ENCODE measurements at regions not wholly inside any gene's neighbourhood (a gene's known extent, or its start where the extent isn't known, plus 50 kb on each side); places are given as distances from the start of the nearest gene placed in this dataset.

DNA sequence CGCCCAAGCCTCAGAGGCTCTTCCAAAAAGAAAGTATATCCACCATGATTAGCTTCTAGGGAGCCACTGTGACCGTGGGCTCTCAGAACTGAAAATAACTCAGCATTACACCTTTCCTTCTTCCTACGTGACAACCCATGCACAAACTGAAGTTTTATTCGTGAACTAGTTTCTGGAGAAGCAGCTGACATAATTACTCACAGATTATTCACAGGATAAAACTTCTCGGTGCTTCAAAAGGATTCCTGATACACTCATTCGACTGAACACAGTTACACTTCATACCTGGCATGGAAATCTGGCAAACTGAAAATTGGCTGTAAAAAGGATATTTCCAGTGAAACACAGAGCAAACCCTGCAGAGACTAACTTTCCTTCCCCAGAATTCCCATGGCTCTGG, 139.2 kb upstream of the PTER start:
- 65 to 70% (median 67%) methylated on average over 6 of the region's 6 CpGs for WGBS, 3 donors
- intact Hi-C loops (cut with DNase I): no loop called here
- no peaks in the 10 kb centered on the region for H3K36me3 ChIP-seq

DNA sequence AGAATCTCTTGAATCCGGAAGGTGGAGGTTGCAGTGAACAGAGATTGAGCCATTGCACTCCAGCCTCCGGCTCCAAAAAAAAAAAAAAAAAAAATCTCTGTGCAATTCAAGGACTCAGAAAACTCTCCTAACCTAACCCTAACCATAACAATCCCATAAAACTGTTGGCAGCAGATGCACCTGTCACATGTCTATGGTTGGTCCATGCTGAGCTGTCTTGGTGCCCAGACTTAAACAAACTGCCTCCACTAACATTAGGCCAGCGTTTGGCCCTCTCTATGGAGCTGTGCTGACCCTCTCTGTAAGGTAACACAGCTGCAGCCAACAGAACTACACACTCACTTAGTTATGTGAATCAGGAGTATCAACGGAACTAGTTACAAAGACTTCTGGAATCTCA, 132.5 kb upstream of the PTER start:
- intact Hi-C loops (cut with DNase I): no loop called here
- no peak overlapping the region for H3K27ac ChIP-seq
- DNase-seq: no peak

More for the DNA sequence above, 139.2 kb upstream of the PTER start:
- TF ChIP-seq, protein P1, sequence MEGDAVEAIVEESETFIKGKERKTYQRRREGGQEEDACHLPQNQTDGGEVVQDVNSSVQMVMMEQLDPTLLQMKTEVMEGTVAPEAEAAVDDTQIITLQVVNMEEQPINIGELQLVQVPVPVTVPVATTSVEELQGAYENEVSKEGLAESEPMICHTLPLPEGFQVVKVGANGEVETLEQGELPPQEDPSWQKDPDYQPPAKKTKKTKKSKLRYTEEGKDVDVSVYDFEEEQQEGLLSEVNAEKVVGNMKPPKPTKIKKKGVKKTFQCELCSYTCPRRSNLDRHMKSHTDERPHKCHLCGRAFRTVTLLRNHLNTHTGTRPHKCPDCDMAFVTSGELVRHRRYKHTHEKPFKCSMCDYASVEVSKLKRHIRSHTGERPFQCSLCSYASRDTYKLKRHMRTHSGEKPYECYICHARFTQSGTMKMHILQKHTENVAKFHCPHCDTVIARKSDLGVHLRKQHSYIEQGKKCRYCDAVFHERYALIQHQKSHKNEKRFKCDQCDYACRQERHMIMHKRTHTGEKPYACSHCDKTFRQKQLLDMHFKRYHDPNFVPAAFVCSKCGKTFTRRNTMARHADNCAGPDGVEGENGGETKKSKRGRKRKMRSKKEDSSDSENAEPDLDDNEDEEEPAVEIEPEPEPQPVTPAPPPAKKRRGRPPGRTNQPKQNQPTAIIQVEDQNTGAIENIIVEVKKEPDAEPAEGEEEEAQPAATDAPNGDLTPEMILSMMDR (IDR thresholded peaks at IDR 0.05): no peak
- no peak for TF ChIP-seq EP300 (IDR thresholded peaks at IDR 0.05)
- no peak for TF ChIP-seq POLR2A (IDR thresholded peaks at IDR 0.05)
- Histone ChIP-seq H3K4me3 (no peak overlapping the region), H3K27ac (no peak overlapping the region), H3K4me1 (ENCODE audit: insufficient read depth) (no peaks in the 10 kb centered on the region), H3K27me3 (no peaks in the 10 kb centered on the region), H3K9me3 (no peaks in the 10 kb centered on the region)
- no peak for DNase-seq

DNA sequence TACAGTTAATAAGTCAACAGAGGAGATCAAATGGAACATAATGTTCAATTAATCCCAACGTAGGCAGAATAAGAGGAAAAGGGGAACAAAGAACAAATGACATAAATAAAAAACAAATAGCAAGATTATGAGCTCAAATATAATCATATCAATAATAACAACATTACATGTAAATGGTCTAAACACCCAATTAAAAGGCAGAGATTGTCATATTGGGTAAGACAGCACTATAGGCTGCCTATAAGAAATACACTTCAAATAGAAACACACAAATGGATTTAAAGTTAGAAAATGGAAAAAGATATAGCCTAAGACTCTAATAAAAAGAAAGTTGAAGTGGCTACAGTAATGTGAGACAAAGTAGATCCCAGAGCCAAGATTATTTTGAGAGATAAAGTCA, 126.4 kb upstream of the PTER start:
- Histone ChIP-seq H3K36me3 (no peaks in the 10 kb centered on the region), H3K27me3 (no peaks in the 10 kb centered on the region), H3K4me1 (ENCODE audit: insufficient read depth) (no peaks in the 10 kb centered on the region), H3K4me3 (no peak overlapping the region), H3K9me3 (no peaks in the 10 kb centered on the region), H3K27ac (no peak overlapping the region)
- TF ChIP-seq EP300 (IDR thresholded peaks at IDR 0.05) (no peak), POLR2A (IDR thresholded peaks at IDR 0.05) (no peak)
- TF ChIP-seq, protein P1 (IDR thresholded peaks at IDR 0.05): no peak
- intact Hi-C loops (cut with DNase I): no loop called here
- WGBS, 3 donors: 50 to 60% (median 57%) methylated on average over 1 of the region's 1 CpG
- no peak for DNase-seq

More for the DNA sequence above, 132.5 kb upstream of the PTER start:
- WGBS, 3 donors: 78 to 88% (median 78%) methylated on average over 3 to 4 of the region's 4 CpGs
- H3K9me3 ChIP-seq: no peaks in the 10 kb centered on the region
- TF ChIP-seq EP300 (IDR thresholded peaks at IDR 0.05): no peak
- TF ChIP-seq, protein P1 (IDR thresholded peaks at IDR 0.05): no peak
- TF ChIP-seq POLR2A (IDR thresholded peaks at IDR 0.05): no peak
- no peaks in the 10 kb centered on the region for H3K4me1 ChIP-seq (ENCODE audit: insufficient read depth)
- no peaks in the 10 kb centered on the region for H3K27me3 ChIP-seq
- no peak overlapping the region for H3K4me3 ChIP-seq
- no peaks in the 10 kb centered on the region for H3K36me3 ChIP-seq

DNA sequence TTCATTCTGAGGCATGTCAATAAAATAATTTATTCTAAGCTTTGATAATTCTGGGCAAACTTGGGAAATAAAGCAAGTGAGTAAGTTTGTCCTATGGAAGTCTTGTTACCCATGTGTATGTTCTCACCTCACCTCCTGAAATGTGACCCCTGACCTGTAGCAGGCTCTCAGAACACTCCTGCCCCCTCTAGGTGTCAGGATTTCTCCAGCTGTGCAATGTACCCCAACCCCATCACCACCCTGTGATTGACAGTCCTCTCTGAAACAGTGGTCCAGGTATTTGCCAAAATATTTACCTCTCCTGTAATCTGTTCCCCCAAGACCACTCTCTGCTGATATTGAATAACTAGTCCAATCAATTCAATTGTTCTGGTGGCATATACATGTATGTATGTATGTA, 122.6 kb upstream of the PTER start:
- intact Hi-C loops (cut with DNase I): no loop called here
- no peak overlapping the region for H3K27ac ChIP-seq
- no peaks in the 10 kb centered on the region for H3K4me1 ChIP-seq (ENCODE audit: insufficient read depth)
- no peaks in the 10 kb centered on the region for H3K27me3 ChIP-seq
- TF ChIP-seq, protein P1 (IDR thresholded peaks at IDR 0.05): no peak
- TF ChIP-seq POLR2A (IDR thresholded peaks at IDR 0.05): no peak
- no peak for TF ChIP-seq EP300 (IDR thresholded peaks at IDR 0.05)
- H3K4me3 ChIP-seq: no peak overlapping the region
- DNase-seq: no peak
- no peaks in the 10 kb centered on the region for H3K36me3 ChIP-seq
- H3K9me3 ChIP-seq: no peaks in the 10 kb centered on the region

Data from ovary (tissue), 7 donors.